Uterus (tissue), 2 donors: ENCODE measurements at regions not wholly inside any gene's neighbourhood (a gene's known extent, or its start where the extent isn't known, plus 50 kb on each side); places are given as distances from the start of the nearest gene placed in this dataset.

Experiments
- CTCF ChIP-seq, 4 experiments: fragments of 200-600 bp in 2 of 4; fragments of 450-650 bp in 2 of 4; sonication (generic) in 2 of 4; IDR thresholded peaks; one replicate each; pipeline ENCODE4 v1.5.1; 2016 to 2019; ENCODE audit warnings: antibody characterized with exemption in 4 of 4, mild to moderate bottlenecking in 2 of 4, moderate library complexity in 1 of 4
- POLR2A ChIP-seq, 2 donors: fragments of 450-650 bp; IDR thresholded peaks; one replicate each; pipeline ENCODE4 v1.6.1; 2016; ENCODE audit warnings: antibody characterized with exemption in 2 of 2, mild to moderate bottlenecking in 1 of 2, moderate library complexity in 1 of 2

GRCh38 chr3:194844046-194844445 lies 158.4 kb downstream of the FAM43A start:
- no peak for TF ChIP-seq POLR2A (IDR thresholded peaks at IDR 0.05)
- no peak for TF ChIP-seq CTCF (IDR thresholded peaks at IDR 0.05)
